Mesenchymal stem cell (in vitro differentiated cells and primary cell): ENCODE measurements at regions not wholly inside any gene's neighbourhood (a gene's known extent, or its start where the extent isn't known, plus 50 kb on each side); places are given as distances from the start of the nearest gene placed in this dataset.

Source experiments
- DNase-seq: peaks from one replicate; pipeline ENCODE4 v3.0.0-alpha.2; 2013
- H2AFZ ChIP-seq: one replicate; pipeline ENCODE4 v1.6.1; 2013; ENCODE audit warnings: low read depth, mild to moderate bottlenecking, control low read depth, inconsistent platforms, low read length, moderate library complexity
- H2AK5ac ChIP-seq: 2 replicates; pipeline ENCODE4 v1.6.1; 2013; ENCODE audit warnings: low read length, moderate library complexity, mild to moderate bottlenecking, inconsistent platforms; ENCODE audit not compliant: severe bottlenecking
- H2BK120ac ChIP-seq: one replicate; pipeline ENCODE4 v1.6.1; 2013; ENCODE audit warnings: low read depth, mild to moderate bottlenecking, inconsistent platforms, low read length, moderate library complexity
- H2BK12ac ChIP-seq, 2 experiments: one replicate each; pipeline ENCODE4 v1.6.1; 2013; ENCODE audit warnings: inconsistent platforms in 2 of 2, low read length in 2 of 2, mild to moderate bottlenecking in 2 of 2, moderate library complexity in 2 of 2, control low read depth in 1 of 2
- H2BK15ac ChIP-seq: one replicate; pipeline ENCODE4 v1.6.1; 2013; ENCODE audit warnings: mild to moderate bottlenecking, low read depth, inconsistent platforms; ENCODE audit not compliant: poor library complexity, severe bottlenecking
- H2BK5ac ChIP-seq: 2 replicates; pipeline ENCODE4 v1.6.1; 2013; ENCODE audit warnings: low read depth, mild to moderate bottlenecking, low read length, control low read depth, inconsistent platforms; ENCODE audit not compliant: poor library complexity, severe bottlenecking
- H3K14ac ChIP-seq, 2 experiments: one replicate each; pipeline ENCODE4 v1.6.1; 2013; ENCODE audit warnings: inconsistent platforms in 2 of 2, low read length in 2 of 2, control low read depth in 1 of 2, mild to moderate bottlenecking in 1 of 2, moderate library complexity in 1 of 2
- H3K18ac ChIP-seq, 2 experiments: one replicate each; pipeline ENCODE4 v1.6.1; 2013; ENCODE audit warnings: inconsistent platforms in 2 of 2, low read length in 2 of 2, control low read depth in 1 of 2, low read depth in 1 of 2, mild to moderate bottlenecking in 1 of 2
- H3K23ac ChIP-seq, 2 experiments: one replicate each; pipeline ENCODE4 v1.6.1; 2013; ENCODE audit warnings: inconsistent platforms in 2 of 2, low read length in 2 of 2, mild to moderate bottlenecking in 2 of 2, moderate library complexity in 2 of 2, control low read depth in 1 of 2
- H3K27ac ChIP-seq: 2 replicates; pipeline ENCODE4 v1.5.1; 2013; ENCODE audit warnings: mild to moderate bottlenecking, moderate library complexity, low read length, control low read depth, inconsistent platforms; ENCODE audit not compliant: poor library complexity, severe bottlenecking
- H3K27me3 ChIP-seq, 2 experiments: 2 replicates each; pipeline versions ENCODE4 v1.6.1 to v1.7.0; 2013; ENCODE audit warnings: low read length in 2 of 2, mild to moderate bottlenecking in 2 of 2, moderate library complexity in 2 of 2, control low read depth in 1 of 2, inconsistent platforms in 1 of 2; ENCODE audit not compliant: control insufficient read depth in 1 of 2, insufficient read depth in 1 of 2
- H3K36me3 ChIP-seq, 2 experiments: 2 replicates each; pipeline versions ENCODE4 v1.6.1 to v1.7.0; 2013; ENCODE audit warnings: low read length in 2 of 2, control low read depth in 1 of 2, inconsistent platforms in 1 of 2, low read depth in 1 of 2, mild to moderate bottlenecking in 1 of 2; ENCODE audit not compliant: insufficient read depth in 2 of 2, control insufficient read depth in 1 of 2
- H3K4ac ChIP-seq, 2 experiments: one replicate each; pipeline ENCODE4 v1.6.1; 2013; ENCODE audit warnings: inconsistent platforms in 2 of 2, low read length in 2 of 2, mild to moderate bottlenecking in 2 of 2, moderate library complexity in 2 of 2, control low read depth in 1 of 2, low read depth in 1 of 2
- H3K4me1 ChIP-seq: 2 replicates; pipeline ENCODE4 v1.6.1; 2013; ENCODE audit warnings: low read depth, low read length, control low read depth; ENCODE audit not compliant: control insufficient read depth, insufficient read depth
- H3K4me2 ChIP-seq: 2 replicates; pipeline ENCODE4 v1.6.1; 2013; ENCODE audit warnings: low read length, mild to moderate bottlenecking, inconsistent platforms; ENCODE audit not compliant: poor library complexity, severe bottlenecking
- H3K4me3 ChIP-seq, 2 experiments: 2 replicates each; pipeline versions ENCODE4 v1.5.1 to v1.7.0; 2013; ENCODE audit warnings: low read length in 2 of 2, mild to moderate bottlenecking in 2 of 2, control low read depth in 1 of 2, low read depth in 1 of 2; ENCODE audit not compliant: insufficient read depth in 1 of 2
- H3K79me1 ChIP-seq: replicated peaks from 2 replicates; pipeline ENCODE4 v1.6.1; 2013; ENCODE audit warnings: mild to moderate bottlenecking, control low read depth, low read length, inconsistent platforms; ENCODE audit not compliant: poor library complexity, severe bottlenecking
- H3K9ac ChIP-seq: 2 replicates; pipeline ENCODE4 v1.7.0; 2013; ENCODE audit warnings: mild to moderate bottlenecking, low read length, moderate library complexity
- H3K9me3 ChIP-seq: 2 replicates; pipeline ENCODE4 v1.7.0; 2013; ENCODE audit warnings: mild to moderate bottlenecking, low read length; ENCODE audit not compliant: control insufficient read depth
- H4K8ac ChIP-seq: one replicate; pipeline ENCODE4 v1.6.1; 2013; ENCODE audit warnings: inconsistent platforms, mild to moderate bottlenecking, low read length, moderate library complexity
- H4K91ac ChIP-seq: one replicate; pipeline ENCODE4 v1.6.1; 2013; ENCODE audit warnings: mild to moderate bottlenecking, low read length, inconsistent platforms
- WGBS: methylation state at CpG from one replicate; pipeline ENCODE4 v1.1.7; 2013; ENCODE audit warnings: mixed read lengths; 5-methylcytosine and 5-hydroxymethylcytosine counted together

DNA sequence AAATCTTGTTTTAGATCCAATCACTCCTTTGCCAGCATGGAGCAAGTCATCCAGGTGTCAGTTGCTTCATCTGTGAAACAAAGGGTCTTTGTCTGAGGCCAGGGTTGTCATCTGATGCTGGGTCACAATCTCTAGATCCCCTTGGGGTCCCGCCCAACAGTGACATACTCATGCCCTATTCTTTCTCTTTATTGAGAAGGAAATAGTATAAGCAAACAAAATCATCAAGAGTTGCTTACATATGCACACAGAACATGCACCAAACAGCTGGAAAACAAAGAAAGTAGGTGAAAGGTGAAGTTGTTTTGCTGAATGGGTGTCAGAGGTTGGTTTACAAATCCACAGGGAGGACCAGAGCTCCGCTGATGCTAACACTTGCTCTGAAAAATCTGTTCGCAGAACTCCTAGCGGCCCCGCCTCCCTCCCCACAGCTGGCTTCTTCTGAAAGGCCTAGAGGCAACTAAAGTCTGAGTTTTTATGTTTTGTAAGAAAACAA is 106.1 kb upstream of the SLC44A1 start:
- no peak overlapping the region for H3K14ac ChIP-seq
- H2AFZ ChIP-seq: no peak overlapping the region
- 77% methylated on average over 4 of the region's 5 CpGs for WGBS
- H2BK12ac ChIP-seq: no peak overlapping the region
- H3K4ac ChIP-seq: no peak overlapping the region
- no peaks in the 10 kb centered on the region for H3K36me3 ChIP-seq
- peaks cover 2% of the 10 kb centered on the region for H3K4me1 ChIP-seq
- no peaks in the 10 kb centered on the region for H3K79me1 ChIP-seq
- H3K18ac ChIP-seq: no peak overlapping the region
- H2BK120ac ChIP-seq: no peak overlapping the region
- H2AK5ac ChIP-seq: no peak overlapping the region
- peak; percentile 32 for DNase-seq
- no peaks in the 10 kb centered on the region for H3K9me3 ChIP-seq
- H4K91ac ChIP-seq: no peak overlapping the region
- no peak overlapping the region for H4K8ac ChIP-seq
- no peaks in the 10 kb centered on the region for H3K27me3 ChIP-seq
- no peak overlapping the region for H3K4me3 ChIP-seq
- H3K4me2 ChIP-seq: no peak overlapping the region
- H3K23ac ChIP-seq: no peak overlapping the region
- H2BK15ac ChIP-seq: no peak overlapping the region
- H2BK5ac ChIP-seq: no peak overlapping the region
- no peak overlapping the region for H3K27ac ChIP-seq
- H3K9ac ChIP-seq: no peak overlapping the region

GRCh38 chr9:105141146-105141975 is 103.1 kb upstream of the SLC44A1 start:
- 100% methylated on average over 4 of the region's 5 CpGs for WGBS
- Histone ChIP-seq H3K4me2 (no peak overlapping the region), H3K18ac (no peak overlapping the region), H3K4me3 (no peak overlapping the region), H3K23ac (no peak overlapping the region), H2BK120ac (no peak overlapping the region), H3K4me1 (peaks cover 2% of the 10 kb centered on the region), H3K9ac (no peak overlapping the region), H3K4ac (no peak overlapping the region), H3K36me3 (no peaks in the 10 kb centered on the region), H3K79me1 (no peaks in the 10 kb centered on the region), H2AFZ (no peak overlapping the region), H2BK15ac (no peak overlapping the region), H4K8ac (no peak overlapping the region), H3K27me3 (no peaks in the 10 kb centered on the region), H3K14ac (peak overlapping the region in 1 of 2 experiments; percentile 15), H2BK12ac (no peak overlapping the region), H3K9me3 (no peaks in the 10 kb centered on the region), H2BK5ac (no peak overlapping the region), H2AK5ac (no peak overlapping the region), H4K91ac (no peak overlapping the region), H3K27ac (no peak overlapping the region)
- DNase-seq: no peak

GRCh38 chr9:105141976-105142250 is 102.5 kb upstream of the SLC44A1 start:
- WGBS: 96% methylated on average over 1 of the region's 1 CpG
- Histone ChIP-seq H3K79me1 (no peaks in the 10 kb centered on the region), H3K9ac (no peak overlapping the region)

DNA sequence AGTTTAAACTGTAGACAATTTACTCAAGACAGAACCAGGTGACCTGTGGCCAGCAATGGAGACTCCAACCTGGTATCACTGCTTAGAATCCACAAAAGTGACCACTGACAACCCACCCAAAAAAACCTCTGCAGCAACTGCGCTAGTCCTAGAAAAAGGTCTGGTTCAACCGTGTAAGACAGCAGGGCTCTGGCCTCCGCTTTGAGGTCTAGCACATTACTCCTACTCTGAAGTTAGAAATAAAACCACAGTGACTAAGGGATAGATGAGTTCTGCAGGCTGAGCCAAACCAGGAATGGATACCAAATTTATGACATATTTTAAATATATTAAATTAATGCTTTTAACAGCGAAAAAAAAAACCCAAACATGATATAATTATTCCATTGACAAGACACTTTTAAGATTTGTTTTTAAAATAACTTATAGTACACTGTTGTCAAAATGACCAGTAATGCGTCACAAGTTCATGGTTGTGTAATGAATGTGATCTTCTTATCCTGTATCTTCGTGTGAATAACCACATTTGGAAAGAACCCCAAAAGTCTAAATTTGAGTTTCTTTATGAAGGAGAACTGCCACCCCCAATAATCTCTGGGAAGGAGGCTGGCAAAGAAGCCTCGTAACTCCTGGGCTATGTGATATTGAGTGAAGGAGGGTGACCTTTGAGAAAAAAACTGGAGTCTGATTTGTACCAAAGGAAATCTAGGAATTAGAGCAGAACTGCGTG is 101.9 kb upstream of the SLC44A1 start:
- no peak overlapping the region for H2BK12ac ChIP-seq
- no peaks in the 10 kb centered on the region for H3K9me3 ChIP-seq
- H2BK120ac ChIP-seq: no peak overlapping the region
- no peaks in the 10 kb centered on the region for H3K79me1 ChIP-seq
- 100% methylated on average over 7 of the region's 8 CpGs for WGBS
- H2AFZ ChIP-seq: no peak overlapping the region
- H3K4ac ChIP-seq: no peak overlapping the region
- no peak overlapping the region for H3K4me2 ChIP-seq
- no peak overlapping the region for H4K8ac ChIP-seq
- H3K27me3 ChIP-seq: no peaks in the 10 kb centered on the region
- no peak overlapping the region for H2BK5ac ChIP-seq
- H3K4me3 ChIP-seq: no peak overlapping the region
- no peaks in the 10 kb centered on the region for H3K36me3 ChIP-seq
- no peak overlapping the region for H3K9ac ChIP-seq
- DNase-seq: no peak
- H2BK15ac ChIP-seq: no peak overlapping the region
- H3K23ac ChIP-seq: no peak overlapping the region
- peaks cover 2% of the 10 kb centered on the region for H3K4me1 ChIP-seq
- H3K27ac ChIP-seq: no peak overlapping the region
- H3K14ac ChIP-seq: no peak overlapping the region
- H4K91ac ChIP-seq: no peak overlapping the region
- peak overlapping the region in 1 of 2 experiments; percentile 22 for H3K18ac ChIP-seq
- H2AK5ac ChIP-seq: no peak overlapping the region

More at GRCh38 chr9:105141976-105142250, 102.5 kb upstream of the SLC44A1 start:
- no peak overlapping the region for H3K18ac ChIP-seq
- no peak overlapping the region for H3K4me3 ChIP-seq
- no peak overlapping the region for H3K14ac ChIP-seq
- H4K91ac ChIP-seq: no peak overlapping the region
- no peaks in the 10 kb centered on the region for H3K27me3 ChIP-seq
- H2BK15ac ChIP-seq: no peak overlapping the region
- no peak overlapping the region for H3K4me2 ChIP-seq
- no peak for DNase-seq
- H2AK5ac ChIP-seq: no peak overlapping the region
- no peak overlapping the region for H3K4ac ChIP-seq
- H2BK120ac ChIP-seq: no peak overlapping the region
- no peak overlapping the region for H4K8ac ChIP-seq
- no peak overlapping the region for H3K23ac ChIP-seq
- H3K27ac ChIP-seq: no peak overlapping the region
- H2AFZ ChIP-seq: no peak overlapping the region
- peaks cover 2% of the 10 kb centered on the region for H3K4me1 ChIP-seq
- no peaks in the 10 kb centered on the region for H3K9me3 ChIP-seq
- H3K36me3 ChIP-seq: no peaks in the 10 kb centered on the region
- H2BK5ac ChIP-seq: no peak overlapping the region
- H2BK12ac ChIP-seq: no peak overlapping the region
